Coronary artery (tissue), 2 donors: ENCODE measurements at regions not wholly inside any gene's neighbourhood (a gene's known extent, or its start where the extent isn't known, plus 50 kb on each side); places are given as distances from the start of the nearest gene placed in this dataset.

Source experiments
- DNase-seq: peaks from one replicate; pipeline ENCODE4 v3.0.0-alpha.2; 2017; ENCODE audit warnings: low spot score
- H3K27ac ChIP-seq, 2 donors: fragments of 200-600 bp; sonication (generic); one replicate each; pipeline ENCODE4 v1.5.1; 2016 to 2019
- H3K4me3 ChIP-seq: fragments of 200-600 bp; sonication (generic); 2 replicates; pipeline ENCODE4 v1.5.1; 2016; ENCODE audit warnings: mild to moderate bottlenecking, moderate library complexity
- CTCF ChIP-seq: fragments of 200-600 bp; sonication (generic); IDR thresholded peaks from one replicate; pipeline ENCODE4 v1.5.1; 2019; ENCODE audit warnings: antibody characterized with exemption

GRCh38 chr17:77506371-77506991, 365.7 kb downstream of the SEC14L1 start:
- DNase-seq: peak; percentile 68
- no peak overlapping the region for H3K27ac ChIP-seq
- TF ChIP-seq CTCF: no peak
- H3K4me3 ChIP-seq: no peak overlapping the region

- TF ChIP-seq CTCF: no peak
- no peak overlapping the region for H3K27ac ChIP-seq
- DNase-seq: peak; percentile 63
- no peak overlapping the region for H3K4me3 ChIP-seq
Measured at GRCh38 chr17:77507111-77507885, 366.5 kb downstream of the SEC14L1 start.

GRCh38 chr17:77508047-77508715, 367.4 kb downstream of the SEC14L1 start:
- H3K27ac ChIP-seq: no peak overlapping the region
- peak; percentile 33 for DNase-seq
- no peak overlapping the region for H3K4me3 ChIP-seq
- no peak for TF ChIP-seq CTCF

GRCh38 chr17:77509089-77509488, 368.3 kb downstream of the SEC14L1 start:
- Histone ChIP-seq H3K27ac (no peak overlapping the region), H3K4me3 (no peak overlapping the region)
- no peak for DNase-seq
- TF ChIP-seq CTCF: no peak

GRCh38 chr17:77509599-77509998, 368.8 kb downstream of the SEC14L1 start:
- Histone ChIP-seq H3K4me3 (no peak overlapping the region), H3K27ac (no peak overlapping the region)
- no peak for TF ChIP-seq CTCF
- DNase-seq: peak; percentile 4

GRCh38 chr17:77510133-77510796, 369.5 kb downstream of the SEC14L1 start:
- no peak for TF ChIP-seq CTCF
- no peak overlapping the region for H3K27ac ChIP-seq

More at GRCh38 chr17:77510133-77510796, 369.5 kb downstream of the SEC14L1 start:
- H3K4me3 ChIP-seq: no peak overlapping the region
- peak; percentile 17 for DNase-seq
